ENCODE measurements at regions not wholly inside any gene's neighbourhood (a gene's known extent, or its start where the extent isn't known, plus 50 kb on each side); places are given as distances from the start of the nearest gene placed in this dataset.

- Histone ChIP-seq H3K79me2 (ENCODE audit: low read length) (no peaks in the 10 kb centered on the region), H3K27ac (ENCODE audit: low read length) (no peak overlapping the region), H3K4me3 (ENCODE audit: low read length) (no peak overlapping the region), H3K9me2 (replicated peaks; ENCODE audit: low read length) (no peaks in the 10 kb centered on the region), H3K4me2 (ENCODE audit: low read length) (no peak overlapping the region), H3K4me1 (ENCODE audit: insufficient read depth, low read length) (no peaks in the 10 kb centered on the region), H3K9ac (ENCODE audit: low read length) (no peak overlapping the region), H3K9me3 (ENCODE audit: low read length) (no peaks in the 10 kb centered on the region), H2AFZ (ENCODE audit: low read length) (no peak overlapping the region), H3K36me3 (ENCODE audit: low read depth, low read length) (no peaks in the 10 kb centered on the region), H3K27me3 (ENCODE audit: low read length) (no peaks in the 10 kb centered on the region), H3F3A (ENCODE audit: low read length, unreplicated experiment) (no peaks in the 10 kb centered on the region), H4K20me1 (ENCODE audit: low read length) (no peaks in the 10 kb centered on the region)
- POLR2A ChIA-PET (ENCODE audit: unreplicated experiment), result no interaction called here
- intact Hi-C loops (cut with micrococcal nuclease), result no loop called here
- ATAC-seq (no peak), DNase-seq (no peak)
- CTCF ChIA-PET, result no interaction called here
- BruUV-seq (replicated peaks), result no TSS peak
- TF ChIP-seq CTCF (conservative IDR thresholded peaks at IDR 0.05; ENCODE audit: low read depth, low read length), result no peak
- TF ChIP-seq EZH2 (IDR thresholded peaks at IDR 0.05; ENCODE audit: low read length, unreplicated experiment), result no peak
- TF ChIP-seq EZH2phosphoT487 (IDR thresholded peaks at IDR 0.05; ENCODE audit: borderline replicate concordance, low read length), result no peak
Measured at GRCh38 chr17:26765860-26766709, 527.8 kb upstream of the WSB1 start.

- Histone ChIP-seq H3K79me2 (ENCODE audit: low read length) (no peaks in the 10 kb centered on the region), H3K9me2 (replicated peaks; ENCODE audit: low read length) (no peaks in the 10 kb centered on the region), H3K9ac (ENCODE audit: low read length) (no peak overlapping the region), H3F3A (ENCODE audit: low read length, unreplicated experiment) (no peaks in the 10 kb centered on the region), H3K9me3 (ENCODE audit: low read length) (no peaks in the 10 kb centered on the region), H3K36me3 (ENCODE audit: low read depth, low read length) (no peaks in the 10 kb centered on the region), H3K4me2 (ENCODE audit: low read length) (no peak overlapping the region), H4K20me1 (ENCODE audit: low read length) (no peaks in the 10 kb centered on the region), H3K4me1 (ENCODE audit: insufficient read depth, low read length) (no peaks in the 10 kb centered on the region), H2AFZ (ENCODE audit: low read length) (no peak overlapping the region), H3K27ac (ENCODE audit: low read length) (no peak overlapping the region), H3K4me3 (ENCODE audit: low read length) (no peak overlapping the region), H3K27me3 (ENCODE audit: low read length) (no peaks in the 10 kb centered on the region)
- DNase-seq (no peak), ATAC-seq (no peak)
- ChIA-PET CTCF (no interaction called here), POLR2A (ENCODE audit: unreplicated experiment) (no interaction called here)
- BruUV-seq (replicated peaks), result no TSS peak
- no peak for TF ChIP-seq EZH2 (IDR thresholded peaks at IDR 0.05; ENCODE audit: low read length, unreplicated experiment)
- no peak for TF ChIP-seq CTCF (conservative IDR thresholded peaks at IDR 0.05; ENCODE audit: low read depth, low read length)
- no peak for TF ChIP-seq EZH2phosphoT487 (IDR thresholded peaks at IDR 0.05; ENCODE audit: borderline replicate concordance, low read length)
- intact Hi-C loops (cut with micrococcal nuclease), result no loop called here
Measured at GRCh38 chr17:26766743-26767142, 527.2 kb upstream of the WSB1 start.

Measured in PC-3 (cell line).